ENCODE measurements at regions not wholly inside any gene's neighbourhood (a gene's known extent, or its start where the extent isn't known, plus 50 kb on each side); places are given as distances from the start of the nearest gene placed in this dataset.
"Not testable (repeated sequence)": the region's sequence is repeated elsewhere in the genome, so short reads cannot be mapped to it uniquely, and the experiment has no call there.

- no peak for DNase-seq (ENCODE audit: extremely low read depth, low read depth, low spot score)
Measured at GRCh38 chr10:59460601-59461000, 98.3 kb upstream of the FAM13C start.

GRCh38 chr10:59456199-59456598 lies 93.8 kb upstream of the FAM13C start:
- DNase-seq (ENCODE audit: extremely low read depth, low read depth, low spot score) = no peak

DNA sequence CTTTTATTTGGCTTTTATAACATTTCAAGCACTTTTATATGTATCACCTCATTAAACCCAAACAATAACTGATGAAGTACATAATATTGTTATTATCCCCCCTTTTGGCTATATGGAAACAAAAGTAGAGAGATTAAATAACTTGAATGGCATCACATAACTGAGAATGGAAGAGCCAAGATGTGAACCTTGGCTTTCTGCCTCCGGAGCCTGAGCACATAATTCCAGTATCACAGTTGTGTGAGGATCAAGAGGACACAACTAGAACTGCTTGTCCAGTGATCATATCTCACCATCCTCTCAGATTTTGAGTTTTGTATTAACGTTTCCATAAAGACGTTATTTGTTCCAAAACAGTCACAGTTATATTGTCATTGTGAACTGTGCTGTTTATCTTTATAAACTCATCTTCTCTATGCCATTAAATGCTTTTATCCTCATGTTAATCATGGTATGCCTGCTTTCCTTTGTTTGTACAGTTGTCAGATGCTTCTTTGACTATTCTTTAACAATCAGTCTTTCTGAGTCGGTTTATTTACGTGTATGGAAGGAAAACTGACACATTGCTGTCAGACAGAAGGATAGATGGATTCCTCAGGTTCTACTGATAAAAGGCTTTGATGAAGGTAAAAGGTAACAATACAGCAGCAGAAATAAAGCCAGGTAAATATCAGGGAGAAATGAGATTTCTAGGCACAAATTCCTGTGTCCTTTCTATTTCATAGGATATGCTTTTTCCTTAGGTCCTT lies 92.0 kb upstream of the FAM13C start:
- no peak for DNase-seq (ENCODE audit: extremely low read depth, low read depth, low spot score)

GRCh38 chr10:59448616-59449015 lies 86.3 kb upstream of the FAM13C start:
- no peak for DNase-seq (ENCODE audit: extremely low read depth, low read depth, low spot score)

GRCh38 chr10:59435707-59436106 lies 73.4 kb upstream of the FAM13C start:
- DNase-seq (ENCODE audit: extremely low read depth, low read depth, low spot score) = no peak

GRCh38 chr10:59434463-59435321 lies 72.3 kb upstream of the FAM13C start:
- DNase-seq (ENCODE audit: extremely low read depth, low read depth, low spot score) = peak; percentile 20

DNA sequence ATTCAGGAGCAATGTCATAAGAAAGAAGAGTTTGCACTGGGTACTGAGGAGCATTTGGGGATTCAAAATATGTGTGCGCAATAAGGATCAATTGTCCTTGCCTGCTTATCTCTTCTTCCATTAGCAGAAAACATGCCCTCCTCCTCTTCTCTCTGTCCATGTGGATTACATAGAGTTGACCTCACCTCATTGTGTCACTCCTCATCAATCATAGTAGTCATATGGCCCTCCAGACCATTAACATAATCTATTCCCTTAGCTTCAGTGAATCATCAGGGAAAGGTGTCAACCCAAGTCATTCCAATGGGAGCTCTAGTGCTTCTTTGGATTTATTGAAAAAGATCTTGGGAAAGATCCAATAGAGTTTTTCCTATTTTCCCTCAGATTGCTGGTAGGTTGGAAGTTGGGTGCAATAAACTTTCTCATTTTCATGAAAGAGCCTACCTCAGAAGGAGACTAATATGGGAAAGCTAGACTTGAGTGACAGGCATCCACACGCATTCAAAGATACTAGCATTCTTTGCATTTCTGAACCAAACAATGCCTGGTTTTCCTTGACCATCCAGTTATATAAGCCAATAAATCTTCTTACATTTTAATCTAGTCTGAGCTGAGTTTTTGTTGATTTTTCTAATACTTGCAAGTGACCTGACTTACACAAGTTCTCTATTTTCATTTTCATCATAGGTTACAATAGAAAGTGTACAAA lies 71.5 kb upstream of the FAM13C start:
- no peak for DNase-seq (ENCODE audit: extremely low read depth, low read depth, low spot score)

DNA sequence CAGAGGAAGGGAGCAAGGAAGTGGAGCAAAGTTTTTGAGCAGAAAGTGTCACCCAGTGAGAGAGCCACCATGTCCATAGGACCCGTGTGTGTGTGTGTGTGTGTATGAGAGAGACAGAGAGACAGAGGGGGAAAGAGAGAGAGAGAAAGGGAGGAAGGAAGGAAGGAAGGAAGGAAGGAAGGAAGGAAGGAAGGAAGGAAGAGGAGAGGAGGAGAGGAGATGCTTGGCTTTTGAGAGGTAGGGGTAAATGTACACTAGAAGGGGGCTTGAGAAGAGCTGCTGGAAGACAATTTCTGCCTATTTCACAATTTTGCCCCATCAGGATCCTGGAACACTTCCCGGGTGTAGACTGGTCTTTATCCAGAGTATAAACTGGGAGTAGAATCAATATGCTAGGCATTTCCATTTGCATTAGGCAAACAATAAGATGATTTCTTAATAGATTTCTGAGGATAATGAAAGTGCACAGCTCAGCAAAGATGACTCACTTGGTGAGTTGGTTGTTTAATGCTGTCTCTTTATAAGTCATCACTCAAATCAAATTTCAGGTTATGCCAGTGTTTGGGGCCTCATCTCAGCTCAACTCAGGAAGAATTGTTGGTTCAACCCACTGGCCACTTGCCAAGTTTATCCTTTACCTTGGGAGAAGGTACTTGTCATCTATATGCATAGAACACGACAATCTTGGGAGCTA lies 70.0 kb upstream of the FAM13C start:
- DNase-seq (ENCODE audit: extremely low read depth, low read depth, low spot score) = no peak

DNA sequence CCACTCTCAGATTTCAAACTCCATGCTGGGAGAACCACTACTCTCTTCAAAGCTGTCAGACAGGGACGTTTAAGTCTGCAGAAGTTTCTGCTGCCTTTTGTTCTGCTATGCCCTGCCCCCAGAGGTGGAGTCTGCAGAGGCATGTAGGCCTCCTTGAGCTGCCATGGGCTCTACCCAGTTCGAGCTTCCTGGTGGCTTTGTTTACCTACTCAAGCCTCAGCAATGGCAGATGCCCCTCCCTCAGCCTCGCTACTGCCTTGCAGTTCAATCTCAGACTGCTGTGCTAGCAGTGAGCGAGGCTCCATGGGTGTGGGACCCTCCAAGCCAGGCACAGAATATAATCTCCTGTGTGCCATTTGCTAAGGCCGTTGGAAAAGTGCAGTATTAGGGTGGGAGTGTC lies 51.4 kb upstream of the FAM13C start:
- not testable (repeated sequence) for DNase-seq (ENCODE audit: extremely low read depth, low read depth, low spot score)

All from glomerular endothelial cell (primary cell).